ENCODE measurements at regions not wholly inside any gene's neighbourhood (a gene's known extent, or its start where the extent isn't known, plus 50 kb on each side); places are given as distances from the start of the nearest gene placed in this dataset.

GRCh38 chr10:57222603-57223002 lies 861.5 kb upstream of the ZWINT start:
- no peak for TF ChIP-seq RFX5 (IDR thresholded peaks at IDR 0.05; ENCODE audit: low read depth, low read length)
- TF ChIP-seq POLR2AphosphoS5 (IDR thresholded peaks at IDR 0.05; ENCODE audit: low read length), result no peak
- no peak for TF ChIP-seq TAF1 (IDR thresholded peaks at IDR 0.05; ENCODE audit: borderline replicate concordance, low read depth, low read length)
- no peak for TF ChIP-seq CTCF (IDR thresholded peaks at IDR 0.05 in 2 of 3, conservative IDR thresholded peaks at IDR 0.05 in 1 of 3; ENCODE audit: control insufficient read depth in 2 of 3, extremely low read depth in 1 of 3, insufficient read depth in 1 of 3, low read depth in 3 of 3, low read length in 3 of 3)
- no peak for TF ChIP-seq EZH2 (IDR thresholded peaks at IDR 0.05; ENCODE audit: borderline replicate concordance, control insufficient read depth, low read depth, low read length)

All from GM12878 (cell line).